Right lobe of liver (tissue), 4 donors: ENCODE measurements at regions not wholly inside any gene's neighbourhood (a gene's known extent, or its start where the extent isn't known, plus 50 kb on each side); places are given as distances from the start of the nearest gene placed in this dataset.

Experiments used
- POLR2A ChIP-seq: fragments of 450-650 bp; IDR thresholded peaks from one replicate; pipeline ENCODE4 v1.6.1; 2017; ENCODE audit warnings: antibody characterized with exemption, mild to moderate bottlenecking
- TF ChIP-seq, protein P1 (sequence below), 4 donors: fragments of 200-600 bp in 3 of 4; fragments of 450-650 bp in 1 of 4; IDR thresholded peaks; one replicate each; pipeline versions ENCODE4 v1.5.1 to v1.8.0; 2016 to 2022; ENCODE audit warnings: antibody characterized with exemption in 4 of 4, mild to moderate bottlenecking in 2 of 4
- donor health status: DM: no; HTN: no; CAD: no.
- donor health status: DM: no; HTN: no; CAD: no.
- donor health status: DM: no; HTN: yes; CAD: no.

DNA sequence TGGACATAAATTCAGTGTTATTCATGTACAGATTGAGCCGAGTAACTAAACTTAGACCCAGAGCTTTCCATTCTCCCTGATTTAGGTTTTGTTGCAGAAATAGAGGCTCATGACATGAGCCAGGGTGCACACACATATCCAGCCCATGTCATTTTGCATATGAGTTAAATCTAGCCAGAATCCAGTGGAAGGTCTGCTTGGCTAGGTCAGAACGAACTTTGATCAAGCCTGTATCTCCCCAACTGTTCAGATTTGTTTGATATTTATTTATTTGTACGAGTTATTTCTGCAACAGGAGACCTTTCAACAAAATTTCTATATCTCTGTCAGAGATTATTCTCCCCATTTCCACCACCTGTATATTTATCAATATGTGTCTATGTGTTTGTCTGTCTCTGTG is 247.5 kb upstream of the THBS1 start:
- TF ChIP-seq, protein P1, sequence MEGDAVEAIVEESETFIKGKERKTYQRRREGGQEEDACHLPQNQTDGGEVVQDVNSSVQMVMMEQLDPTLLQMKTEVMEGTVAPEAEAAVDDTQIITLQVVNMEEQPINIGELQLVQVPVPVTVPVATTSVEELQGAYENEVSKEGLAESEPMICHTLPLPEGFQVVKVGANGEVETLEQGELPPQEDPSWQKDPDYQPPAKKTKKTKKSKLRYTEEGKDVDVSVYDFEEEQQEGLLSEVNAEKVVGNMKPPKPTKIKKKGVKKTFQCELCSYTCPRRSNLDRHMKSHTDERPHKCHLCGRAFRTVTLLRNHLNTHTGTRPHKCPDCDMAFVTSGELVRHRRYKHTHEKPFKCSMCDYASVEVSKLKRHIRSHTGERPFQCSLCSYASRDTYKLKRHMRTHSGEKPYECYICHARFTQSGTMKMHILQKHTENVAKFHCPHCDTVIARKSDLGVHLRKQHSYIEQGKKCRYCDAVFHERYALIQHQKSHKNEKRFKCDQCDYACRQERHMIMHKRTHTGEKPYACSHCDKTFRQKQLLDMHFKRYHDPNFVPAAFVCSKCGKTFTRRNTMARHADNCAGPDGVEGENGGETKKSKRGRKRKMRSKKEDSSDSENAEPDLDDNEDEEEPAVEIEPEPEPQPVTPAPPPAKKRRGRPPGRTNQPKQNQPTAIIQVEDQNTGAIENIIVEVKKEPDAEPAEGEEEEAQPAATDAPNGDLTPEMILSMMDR (IDR thresholded peaks at IDR 0.05) = no peak
- TF ChIP-seq POLR2A = no peak
